Pancreas (tissue), 10 donors: ENCODE measurements at regions not wholly inside any gene's neighbourhood (a gene's known extent, or its start where the extent isn't known, plus 50 kb on each side); places are given as distances from the start of the nearest gene placed in this dataset.

Experiments used
- ATAC-seq, 4 donors: fragments of 200-7000 bp; cut with Tn5 transposase; one replicate each; pipeline versions ENCODE4 v1.8.0 to v1.9.1; 2020; ENCODE audit warnings: mild to moderate bottlenecking in 4 of 4, moderate library complexity in 4 of 4
- DNase-seq, 6 donors: peaks; one replicate each; pipeline ENCODE4 v3.0.0-alpha.2; 2020
- FAIRE-seq: peaks from 2 replicates; lab custom pipeline; 2012; peaks lifted over from hg19 to GRCh38; lab: Jason Lieb, UNC
- H3K27ac ChIP-seq, 4 donors: fragments of 200-600 bp; sonication (generic); 1 replicate in 3 of 4; 2 replicates in 1 of 4; pipeline versions ENCODE4 v1.5.0 to v1.8.0; 2020
- H3K27me3 ChIP-seq, 4 donors: fragments of 200-600 bp; one replicate each; pipeline ENCODE4 v1.8.0; 2021
- H3K36me3 ChIP-seq, 3 donors: fragments of 200-600 bp; sonication (generic) in 1 of 3; one replicate each; pipeline versions ENCODE4 v1.5.0 to v1.8.0; 2020 to 2021
- H3K4me1 ChIP-seq, 3 donors: fragments of 200-600 bp; one replicate each; pipeline ENCODE4 v1.8.0; 2021
- H3K4me3 ChIP-seq, 4 donors: fragments of 200-600 bp; sonication (generic) in 2 of 4; one replicate each; pipeline versions ENCODE4 v1.5.0 to v1.8.0; 2020 to 2021
- H3K9me3 ChIP-seq, 4 donors: fragments of 200-600 bp; one replicate each; pipeline ENCODE4 v1.8.0; 2021
- CTCF ChIP-seq, 4 donors: fragments of 200-600 bp; sonication (generic) in 3 of 4; IDR thresholded peaks; one replicate each; pipeline versions ENCODE4 v1.5.0 to v1.8.0; 2021; ENCODE audit warnings: antibody characterized with exemption in 4 of 4
- WGBS, 2 donors: extraction: QIAGEN DNeasy Blood & Tissue Kit; methylation state at CpG; one replicate each; pipeline ENCODE4 v1.1.7; 2013; 5-methylcytosine and 5-hydroxymethylcytosine counted together
- intact Hi-C, 3 donors: fragments of 100-400 bp; cut with DNase I; formaldehyde crosslinking; loops; one replicate each; pipeline versions ENCODE4 v1.11.1 to v1.14.2; 2022
- donor health status: healthy with polysubstance abuse.
- donor health status: DM: no; HTN: no; CAD: no; lungs with moderate emphysema.
- donor health status: DM: no; HTN: no; CAD: no.
- donor health status: control.
- donor health status: control.
- donor health status: Bipolar disorder and iron deficiency.
- donor health status: DM: yes; HTN: yes; CAD: no.
- donor health status: DM: no; HTN: no; CAD: no.
- donor health status: DM: no; HTN: no; CAD: no.
- donor health status: DM: yes; HTN: yes; CAD: no.

GRCh38 chr9:7240569-7241311 lies 483.0 kb downstream of the KDM4C start:
- ATAC-seq = no peak
- H3K36me3 ChIP-seq = no peaks in the 10 kb centered on the region
- no peak overlapping the region for H3K4me3 ChIP-seq
- 68 to 69% methylated on average over 5 of the region's 5 CpGs for WGBS, 2 donors
- intact Hi-C loops = no loop called here
- H3K4me1 ChIP-seq = no peaks in the 10 kb centered on the region
- TF ChIP-seq CTCF (IDR thresholded peaks at IDR 0.05) = no peak
- no peaks in the 10 kb centered on the region for H3K27me3 ChIP-seq
- no peak overlapping the region for H3K27ac ChIP-seq
- FAIRE-seq = no peak
- DNase-seq = no peak
- no peaks in the 10 kb centered on the region for H3K9me3 ChIP-seq

GRCh38 chr9:7239708-7240107 lies 481.9 kb downstream of the KDM4C start:
- no peaks in the 10 kb centered on the region for H3K9me3 ChIP-seq
- H3K27ac ChIP-seq = no peak overlapping the region
- WGBS, 2 donors = 56 to 78% methylated on average over 2 of the region's 2 CpGs
- intact Hi-C loops = no loop called here
- no peak overlapping the region for H3K4me3 ChIP-seq
- H3K36me3 ChIP-seq = no peaks in the 10 kb centered on the region
- DNase-seq (no peak), FAIRE-seq (no peak), ATAC-seq (no peak)
- no peaks in the 10 kb centered on the region for H3K27me3 ChIP-seq
- TF ChIP-seq CTCF (IDR thresholded peaks at IDR 0.05) = no peak
- no peaks in the 10 kb centered on the region for H3K4me1 ChIP-seq

- WGBS, 2 donors = 92 to 94% methylated on average over 2 of the region's 2 CpGs
- Histone ChIP-seq H3K9me3 (no peaks in the 10 kb centered on the region), H3K36me3 (no peaks in the 10 kb centered on the region), H3K4me1 (no peaks in the 10 kb centered on the region), H3K27ac (no peak overlapping the region), H3K27me3 (no peaks in the 10 kb centered on the region), H3K4me3 (no peak overlapping the region)
- ATAC-seq (no peak), FAIRE-seq (no peak), DNase-seq (no peak)
- intact Hi-C loops = no loop called here
- TF ChIP-seq CTCF (IDR thresholded peaks at IDR 0.05) = no peak
Measured at GRCh38 chr9:7238247-7238637, 480.5 kb downstream of the KDM4C start.

- no peaks in the 10 kb centered on the region for H3K27me3 ChIP-seq
- no peaks in the 10 kb centered on the region for H3K36me3 ChIP-seq
- H3K4me3 ChIP-seq = no peak overlapping the region
- FAIRE-seq (no peak), DNase-seq (no peak), ATAC-seq (peak in 2 of 4 donors; percentile 31 to 65)
- no peak overlapping the region for H3K27ac ChIP-seq
- WGBS, 2 donors = 71 to 76% methylated on average over 1 of the region's 1 CpG
- H3K9me3 ChIP-seq = no peaks in the 10 kb centered on the region
- no peaks in the 10 kb centered on the region for H3K4me1 ChIP-seq
- intact Hi-C loops = no loop called here
- TF ChIP-seq CTCF (IDR thresholded peaks at IDR 0.05) = no peak
Measured at GRCh38 chr9:7237473-7238246, 479.9 kb downstream of the KDM4C start.

GRCh38 chr9:7236186-7236585 lies 478.4 kb downstream of the KDM4C start:
- 82 to 87% methylated on average over 5 of the region's 5 CpGs for WGBS, 2 donors
- no peak for FAIRE-seq
- intact Hi-C loops = no loop called here
- Histone ChIP-seq H3K27ac (no peak overlapping the region), H3K27me3 (no peaks in the 10 kb centered on the region), H3K4me3 (no peak overlapping the region), H3K4me1 (no peaks in the 10 kb centered on the region), H3K36me3 (no peaks in the 10 kb centered on the region), H3K9me3 (no peaks in the 10 kb centered on the region)
- no peak for TF ChIP-seq CTCF (IDR thresholded peaks at IDR 0.05)
- no peak for ATAC-seq
- DNase-seq = no peak
